Right cardiac atrium (tissue), 5 donors: ENCODE measurements at regions not wholly inside any gene's neighbourhood (a gene's known extent, or its start where the extent isn't known, plus 50 kb on each side); places are given as distances from the start of the nearest gene placed in this dataset.

Experiments
- ATAC-seq, 2 donors: fragments of 200-7000 bp; cut with Tn5 transposase; one replicate each; pipeline versions ENCODE4 v1.8.0 to v1.9.1; 2020; ENCODE audit warnings: moderate library complexity in 2 of 2, mild to moderate bottlenecking in 1 of 2
- DNase-seq, 3 donors: peaks; one replicate each; pipeline ENCODE4 v3.0.0-alpha.2; 2020
- H3K27ac ChIP-seq: one replicate; pipeline ENCODE4 v1.5.1; 2013; ENCODE audit warnings: mild to moderate bottlenecking, low read length, control low read depth, moderate library complexity
- H3K27me3 ChIP-seq: one replicate; pipeline ENCODE4 v1.6.1; 2013; ENCODE audit not compliant: control insufficient read depth, insufficient read depth
- H3K4me1 ChIP-seq: one replicate; pipeline ENCODE4 v1.6.1; 2013; ENCODE audit warnings: low read length; ENCODE audit not compliant: control insufficient read depth, insufficient read depth
- H3K4me3 ChIP-seq: one replicate; pipeline ENCODE4 v1.5.1; 2013; ENCODE audit warnings: low read length, control low read depth
- H3K9me3 ChIP-seq: one replicate; pipeline ENCODE4 v1.6.1; 2013; ENCODE audit warnings: low read length; ENCODE audit not compliant: control insufficient read depth
- whole genome bisulfite sequencing: extraction: QIAGEN DNeasy Blood & Tissue Kit; methylation state at CpG from one replicate; pipeline ENCODE4 v1.1.7; 2013; 5-methylcytosine and 5-hydroxymethylcytosine counted together
- intact Hi-C, 4 donors: fragments of 100-400 bp; cut with DNase I; formaldehyde crosslinking; loops; one replicate each; pipeline versions ENCODE4 v1.11.0 to v1.14.0; 2022 to 2023
- donor health status: healthy with polysubstance abuse.
- donor health status: DM: no; HTN: yes; CAD: no.
- donor health status: DM: no; HTN: no; CAD: no.
- donor health status: DM: no; HTN: yes; CAD: no; lungs with severe emphysema.
- donor health status: DM: yes; HTN: yes; CAD: no.

DNA sequence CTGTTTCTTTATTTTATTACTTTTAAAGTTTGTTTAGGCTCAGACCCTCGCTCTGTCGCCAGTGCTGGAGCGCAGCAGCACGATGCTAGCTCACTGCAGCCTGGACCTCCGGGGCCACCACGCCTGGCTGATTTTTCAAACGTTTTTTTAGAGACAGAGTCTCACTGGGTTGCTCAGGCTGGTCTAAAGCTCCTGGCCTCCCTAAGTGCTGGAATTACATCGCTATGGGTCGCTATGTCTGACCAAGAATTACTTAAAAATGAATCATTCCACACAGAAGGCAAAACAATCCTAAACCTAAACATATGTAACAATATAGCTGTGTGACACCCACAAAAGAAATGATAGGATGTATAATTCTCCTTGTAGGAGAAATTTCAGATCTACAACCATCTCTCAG, 86.9 kb upstream of the SIMC1 start:
- Histone ChIP-seq H3K4me1 (no peaks in the 10 kb centered on the region), H3K27me3 (no peaks in the 10 kb centered on the region), H3K9me3 (no peaks in the 10 kb centered on the region), H3K4me3 (no peak overlapping the region), H3K27ac (no peak overlapping the region)
- intact Hi-C loops = no loop called here
- DNase-seq (no peak), ATAC-seq (no peak)
- 84% methylated on average over 9 of the region's 9 CpGs for WGBS

DNA sequence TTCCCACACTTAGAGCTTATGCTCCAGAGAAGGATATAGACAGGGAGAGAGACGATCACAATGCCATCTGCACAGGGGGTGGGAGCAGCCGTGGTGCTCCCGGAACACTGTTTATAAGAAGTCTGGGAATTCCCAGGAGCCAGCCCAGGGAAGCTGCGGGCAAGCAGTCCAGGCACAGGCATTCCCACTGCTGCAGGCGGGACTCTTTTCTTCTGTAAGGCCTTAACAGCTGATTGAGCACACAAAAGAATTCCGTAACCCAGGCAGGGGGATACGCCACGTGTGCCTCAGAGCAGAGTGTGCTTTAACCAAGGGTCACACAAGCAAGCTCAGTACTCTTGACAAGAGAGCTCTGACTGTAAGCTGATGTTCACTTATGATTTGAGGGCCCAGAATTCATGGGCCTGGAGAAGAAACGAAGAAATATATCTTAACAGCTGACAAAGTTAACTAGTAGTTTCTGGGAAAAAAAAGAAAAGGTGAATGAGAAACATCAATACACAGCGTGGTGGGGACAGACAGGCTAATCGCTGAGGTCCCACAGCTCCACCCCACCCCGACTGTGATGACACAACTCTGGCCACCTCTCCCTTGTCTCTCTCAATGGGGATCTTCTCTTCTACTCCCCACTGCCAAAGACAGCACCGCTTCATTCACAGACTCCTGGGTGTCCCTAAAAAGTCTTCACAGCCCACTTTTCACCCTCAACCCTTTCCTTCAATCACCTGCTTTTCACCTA, 85.9 kb upstream of the SIMC1 start:
- Histone ChIP-seq H3K9me3 (no peaks in the 10 kb centered on the region), H3K27ac (no peak overlapping the region), H3K27me3 (no peaks in the 10 kb centered on the region), H3K4me3 (no peak overlapping the region), H3K4me1 (no peaks in the 10 kb centered on the region)
- intact Hi-C loops = no loop called here
- DNase-seq (no peak), ATAC-seq (no peak)
- WGBS = 60% methylated on average over 13 of the region's 13 CpGs

DNA sequence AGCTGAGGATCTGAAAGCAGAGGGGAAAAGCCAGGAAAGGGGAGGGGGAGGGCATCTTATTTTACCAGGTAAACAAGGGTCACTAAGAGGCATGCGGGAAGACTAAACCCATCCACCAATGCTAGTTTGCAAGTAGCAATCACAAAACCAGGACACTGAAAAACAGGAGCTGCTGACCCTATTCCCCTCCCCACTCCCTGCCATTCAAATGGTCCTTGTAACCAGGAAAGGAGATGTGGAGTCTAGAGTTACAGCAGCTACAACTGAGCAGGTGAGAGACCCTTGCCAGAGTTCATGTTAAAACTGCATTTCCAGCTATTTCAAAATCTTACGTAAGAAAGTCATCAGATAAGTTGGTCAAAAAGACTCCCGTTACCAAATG, 85.3 kb upstream of the SIMC1 start:
- H3K4me3 ChIP-seq = no peak overlapping the region
- 86% methylated on average over 3 of the region's 3 CpGs for WGBS
- no peaks in the 10 kb centered on the region for H3K4me1 ChIP-seq
- H3K27me3 ChIP-seq = no peaks in the 10 kb centered on the region
- intact Hi-C loops = no loop called here
- DNase-seq = no peak
- H3K27ac ChIP-seq = no peak overlapping the region
- ATAC-seq = no peak
- H3K9me3 ChIP-seq = no peaks in the 10 kb centered on the region

DNA sequence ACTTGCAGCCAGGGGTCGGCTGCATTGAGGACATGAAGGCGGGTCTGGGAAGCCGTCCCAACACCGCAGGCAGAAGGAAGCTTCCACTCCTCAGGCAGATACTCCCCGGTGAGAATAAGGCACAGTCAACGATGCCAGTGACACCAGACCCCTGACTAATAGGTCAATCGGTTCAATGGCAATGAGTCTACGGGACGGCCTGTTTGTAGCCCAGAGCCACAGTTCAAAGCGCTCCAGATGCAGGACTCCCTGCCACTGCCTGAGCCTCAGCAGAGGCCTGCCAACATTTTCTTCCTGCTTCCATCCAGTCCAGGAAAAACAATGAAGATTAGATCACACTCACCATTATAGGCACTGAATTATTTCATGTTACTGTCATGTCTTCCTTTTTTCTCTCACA, 84.5 kb upstream of the SIMC1 start:
- Histone ChIP-seq H3K27ac (no peak overlapping the region), H3K4me1 (no peaks in the 10 kb centered on the region), H3K9me3 (no peaks in the 10 kb centered on the region), H3K27me3 (no peaks in the 10 kb centered on the region), H3K4me3 (no peak overlapping the region)
- intact Hi-C loops = no loop called here
- peak in 1 of 2 donors; percentile 60 for ATAC-seq
- DNase-seq = no peak
- 36% methylated on average over 10 of the region's 10 CpGs for WGBS

DNA sequence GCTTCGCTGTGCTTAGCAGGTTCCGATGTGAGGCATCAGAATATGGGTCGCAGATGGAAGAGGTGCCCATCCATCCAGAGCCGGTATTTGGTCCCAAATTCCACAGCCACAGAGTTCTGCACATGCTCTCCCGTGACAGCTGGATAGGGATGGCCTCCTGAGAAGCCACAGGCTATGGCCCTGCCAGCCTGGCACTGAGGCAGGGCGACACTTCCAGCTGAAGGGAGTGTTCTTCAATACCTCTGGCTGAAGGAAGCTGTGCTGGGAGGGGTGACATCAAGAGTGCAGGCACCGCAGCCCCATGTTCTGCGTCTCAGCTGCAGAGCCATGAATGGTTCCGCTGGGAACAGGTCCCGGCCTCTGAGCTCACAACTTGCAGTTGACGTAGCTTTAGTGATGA, 83.4 kb upstream of the SIMC1 start:
- ATAC-seq (no peak), DNase-seq (no peak)
- WGBS = 93% methylated on average over 11 of the region's 11 CpGs
- intact Hi-C loops = no loop called here
- Histone ChIP-seq H3K9me3 (no peaks in the 10 kb centered on the region), H3K27me3 (no peaks in the 10 kb centered on the region), H3K4me1 (no peaks in the 10 kb centered on the region), H3K4me3 (no peak overlapping the region), H3K27ac (no peak overlapping the region)

DNA sequence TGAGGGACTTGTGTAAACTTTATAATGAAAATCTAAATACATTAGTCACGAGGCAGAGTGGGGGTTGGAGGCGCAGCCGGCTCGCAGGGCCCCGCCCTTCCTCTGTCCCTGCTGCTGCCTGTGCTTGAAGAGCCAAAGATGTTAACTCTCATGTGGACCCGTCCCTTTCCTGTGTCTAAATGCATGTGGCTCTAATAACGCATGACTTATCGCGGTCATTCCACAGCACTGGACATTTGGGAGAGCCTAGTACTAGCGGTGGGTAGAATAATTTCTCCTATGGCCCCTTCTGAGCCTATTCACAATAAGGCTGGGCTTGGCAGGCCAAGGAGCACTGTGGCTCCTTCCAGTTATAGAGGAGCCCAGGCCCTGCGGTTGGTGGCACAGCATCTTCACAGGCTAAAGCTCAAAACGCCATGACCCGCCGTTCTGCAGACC, 82.3 kb upstream of the SIMC1 start:
- intact Hi-C loops = no loop called here

DNA sequence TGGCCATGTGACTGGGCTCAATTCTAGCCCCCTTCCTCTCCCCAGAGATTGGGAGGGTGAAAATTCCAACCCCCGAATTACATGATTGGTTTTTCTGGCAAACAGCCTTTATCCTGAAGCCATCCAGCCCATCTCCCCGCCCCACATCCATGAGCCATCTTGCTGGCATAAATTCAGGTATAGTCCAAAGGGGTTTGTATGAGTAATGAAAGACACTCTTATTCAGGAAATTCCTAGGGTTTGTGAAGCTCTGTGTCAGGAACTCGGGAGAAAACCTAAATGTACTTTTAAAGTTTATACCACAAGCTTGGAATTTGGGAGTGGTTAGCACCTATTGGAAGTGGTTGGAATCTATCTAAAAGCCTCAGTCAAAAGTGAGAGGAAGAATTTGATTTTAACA, 80.6 kb upstream of the SIMC1 start:
- Histone ChIP-seq H3K4me1 (no peaks in the 10 kb centered on the region), H3K4me3 (no peak overlapping the region), H3K9me3 (no peaks in the 10 kb centered on the region), H3K27ac (no peak overlapping the region), H3K27me3 (no peaks in the 10 kb centered on the region)
- no peak for DNase-seq
- intact Hi-C loops = no loop called here
- WGBS = 52% methylated on average over 3 of the region's 3 CpGs
- no peak for ATAC-seq

More for the DNA sequence above, 82.3 kb upstream of the SIMC1 start:
- Histone ChIP-seq H3K27ac (no peak overlapping the region), H3K4me1 (no peaks in the 10 kb centered on the region), H3K27me3 (no peaks in the 10 kb centered on the region), H3K9me3 (no peaks in the 10 kb centered on the region), H3K4me3 (no peak overlapping the region)
- peak; percentile 22 to 86 for ATAC-seq
- 72% methylated on average over 14 of the region's 14 CpGs for WGBS
- no peak for DNase-seq

DNA sequence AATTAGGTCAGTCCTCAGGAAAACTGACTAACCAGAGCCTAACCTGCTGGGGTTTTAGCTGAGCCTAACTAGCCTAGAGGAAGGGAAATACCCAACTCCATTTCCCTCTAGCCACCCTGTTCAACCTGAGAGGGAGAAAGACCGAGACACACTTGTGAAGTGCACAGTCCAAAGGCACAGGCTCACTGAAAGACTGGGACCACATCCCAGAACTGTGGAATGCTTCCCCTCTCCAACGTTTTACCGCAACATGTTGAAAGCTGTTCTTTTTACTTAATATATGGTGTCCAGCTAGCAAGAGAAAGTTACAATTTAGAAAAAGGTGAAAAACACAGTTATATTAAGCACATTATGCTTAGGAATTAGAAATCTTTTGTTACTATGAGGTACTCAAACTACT, 76.8 kb upstream of the SIMC1 start:
- Histone ChIP-seq H3K27ac (no peak overlapping the region), H3K9me3 (no peaks in the 10 kb centered on the region), H3K27me3 (no peaks in the 10 kb centered on the region), H3K4me1 (no peaks in the 10 kb centered on the region), H3K4me3 (no peak overlapping the region)
- DNase-seq (no peak), ATAC-seq (no peak)
- 50% methylated on average over 3 of the region's 3 CpGs for WGBS
- intact Hi-C loops = no loop called here

DNA sequence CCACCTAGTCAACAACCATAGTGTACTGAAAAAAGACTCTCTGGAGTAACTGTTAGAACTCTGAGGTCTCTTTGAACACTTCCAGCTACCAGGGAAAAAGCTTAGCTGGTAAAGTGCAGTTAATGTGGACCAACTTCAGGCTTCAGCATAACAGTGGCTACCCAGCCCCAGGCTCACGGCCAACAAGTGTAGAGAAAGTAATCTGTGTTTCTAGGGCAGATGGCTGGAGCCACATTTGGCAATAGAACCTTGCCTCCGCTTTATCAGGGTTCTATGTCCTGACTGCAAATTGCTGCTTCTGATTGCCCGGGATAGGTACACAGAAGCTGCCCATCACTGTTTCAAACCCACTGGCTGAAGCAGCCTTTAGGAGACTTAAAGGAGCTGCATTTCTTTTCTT, 76.0 kb upstream of the SIMC1 start:
- 33% methylated on average over 3 of the region's 3 CpGs for WGBS
- intact Hi-C loops = no loop called here
- H3K27me3 ChIP-seq = no peaks in the 10 kb centered on the region
- no peaks in the 10 kb centered on the region for H3K4me1 ChIP-seq
- ATAC-seq (no peak), DNase-seq (no peak)
- no peak overlapping the region for H3K27ac ChIP-seq
- H3K9me3 ChIP-seq = no peaks in the 10 kb centered on the region
- H3K4me3 ChIP-seq = no peak overlapping the region

DNA sequence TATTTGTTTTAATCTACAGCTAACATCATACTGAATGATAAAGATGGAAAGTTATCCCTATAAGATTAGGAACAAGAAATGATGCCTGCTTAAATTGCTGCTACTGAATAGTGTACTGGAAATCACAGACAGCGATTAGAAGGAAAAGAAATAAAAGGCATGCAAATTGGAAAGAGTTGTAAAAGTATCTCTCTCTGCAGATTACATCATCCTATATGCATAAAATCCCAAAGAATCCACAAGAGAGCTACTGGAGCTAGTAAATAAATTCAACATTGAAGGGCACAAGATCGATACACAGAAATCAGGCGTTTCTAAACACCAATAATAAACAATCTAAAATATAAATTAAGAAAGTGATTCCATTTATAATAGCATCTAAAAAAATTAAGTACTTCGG, 75.3 kb upstream of the SIMC1 start:
- H3K4me1 ChIP-seq = no peaks in the 10 kb centered on the region
- no peaks in the 10 kb centered on the region for H3K27me3 ChIP-seq
- DNase-seq = no peak
- H3K4me3 ChIP-seq = no peak overlapping the region
- ATAC-seq = no peak
- 80% methylated on average over 4 of the region's 4 CpGs for WGBS
- intact Hi-C loops = no loop called here
- no peaks in the 10 kb centered on the region for H3K9me3 ChIP-seq
- H3K27ac ChIP-seq = no peak overlapping the region

DNA sequence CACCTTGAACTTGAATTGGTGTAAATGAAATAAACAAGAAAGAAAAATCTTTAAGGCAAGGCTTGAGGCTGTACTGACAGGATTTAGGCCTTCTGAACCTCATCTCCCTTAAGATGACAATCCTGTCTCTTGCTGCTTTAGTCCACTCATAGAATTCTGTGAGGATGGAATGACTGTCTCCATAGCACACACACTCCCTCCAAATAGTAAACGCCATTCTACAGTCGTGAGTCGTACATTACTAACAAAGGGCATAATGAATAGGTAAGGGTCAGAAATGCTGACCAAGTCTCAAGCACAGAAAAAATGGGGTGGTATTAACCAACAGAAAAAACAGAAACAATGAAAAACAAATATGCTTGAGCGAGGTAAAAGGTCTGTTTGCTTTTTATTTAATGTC, 71.8 kb upstream of the SIMC1 start:
- 79% methylated on average over 4 of the region's 4 CpGs for WGBS
- Histone ChIP-seq H3K27ac (no peak overlapping the region), H3K27me3 (peaks cover 2% of the 10 kb centered on the region), H3K9me3 (no peaks in the 10 kb centered on the region), H3K4me3 (no peak overlapping the region), H3K4me1 (no peaks in the 10 kb centered on the region)
- DNase-seq (no peak), ATAC-seq (no peak)
- intact Hi-C loops = no loop called here

DNA sequence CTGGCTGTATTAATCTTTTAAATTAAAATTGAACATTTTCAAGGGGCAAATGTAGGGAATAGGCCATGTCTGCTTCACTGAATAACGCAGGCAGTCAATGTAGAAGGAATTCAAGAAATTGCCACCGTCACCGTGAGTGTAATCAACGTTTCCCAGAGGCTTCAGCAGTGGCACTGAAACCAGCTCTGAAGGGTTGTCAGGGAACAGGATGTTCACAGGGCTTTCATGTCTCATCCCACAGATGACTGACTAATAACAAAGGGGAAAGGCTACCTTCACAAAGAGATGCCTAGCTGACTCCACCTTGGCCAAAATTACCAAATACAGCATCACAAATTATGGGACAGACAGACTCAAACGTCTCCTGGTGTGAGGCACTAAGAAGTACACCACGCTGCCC, 70.4 kb upstream of the SIMC1 start:
- intact Hi-C loops = no loop called here
- H3K4me1 ChIP-seq = no peaks in the 10 kb centered on the region
- H3K9me3 ChIP-seq = no peaks in the 10 kb centered on the region
- WGBS = 33% methylated on average over 6 of the region's 6 CpGs
- ATAC-seq = no peak
- no peak overlapping the region for H3K27ac ChIP-seq
- no peak for DNase-seq
- H3K4me3 ChIP-seq = no peak overlapping the region
- peaks cover 2% of the 10 kb centered on the region for H3K27me3 ChIP-seq
